HuH-7 (cell line): ENCODE measurements at regions not wholly inside any gene's neighbourhood (a gene's known extent, or its start where the extent isn't known, plus 50 kb on each side); places are given as distances from the start of the nearest gene placed in this dataset.

Experiments used
- DNase-seq: peaks from one replicate; pipeline ENCODE4 v3.0.0; 2011; ENCODE audit warnings: low spot score

GRCh38 chr3:13136426-13136825 lies 63.2 kb upstream of the IQSEC1 start:
- no peak for DNase-seq

GRCh38 chr3:13135811-13136321 lies 62.6 kb upstream of the IQSEC1 start:
- DNase-seq: no peak

- DNase-seq: no peak
Measured at GRCh38 chr3:13135251-13135810, 62.1 kb upstream of the IQSEC1 start.

- DNase-seq: no peak
Measured at GRCh38 chr3:13134879-13135206, 61.6 kb upstream of the IQSEC1 start.

GRCh38 chr3:13134166-13134878 lies 61.1 kb upstream of the IQSEC1 start:
- no peak for DNase-seq

- DNase-seq: no peak
Measured at GRCh38 chr3:13133471-13133981, 60.3 kb upstream of the IQSEC1 start.

- no peak for DNase-seq
Measured at GRCh38 chr3:13132731-13133410, 59.6 kb upstream of the IQSEC1 start.

GRCh38 chr3:13132281-13132680 lies 59.1 kb upstream of the IQSEC1 start:
- DNase-seq: no peak

- no peak for DNase-seq
Measured at GRCh38 chr3:13130464-13131193, 57.4 kb upstream of the IQSEC1 start.

- DNase-seq: no peak
Measured at GRCh38 chr3:13125092-13126015, 52.1 kb upstream of the IQSEC1 start.

GRCh38 chr3:13124631-13125030 lies 51.4 kb upstream of the IQSEC1 start:
- no peak for DNase-seq

GRCh38 chr3:13123765-13124164 lies 50.5 kb upstream of the IQSEC1 start:
- no peak for DNase-seq

GRCh38 chr3:13123013-13123654 lies 49.9 kb upstream of the IQSEC1 start:
- no peak for DNase-seq
